GM12874 (cell line): ENCODE measurements at regions not wholly inside any gene's neighbourhood (a gene's known extent, or its start where the extent isn't known, plus 50 kb on each side); places are given as distances from the start of the nearest gene placed in this dataset.

ENCODE experiments used
- TF ChIP-seq, protein P1 (sequence below): IDR thresholded peaks from 2 replicates; pipeline ENCODE4 v1.5.1; 2011; ENCODE audit warnings: low read depth, mild to moderate bottlenecking, control low read depth, low read length, moderate library complexity; ENCODE audit not compliant: insufficient read depth

DNA sequence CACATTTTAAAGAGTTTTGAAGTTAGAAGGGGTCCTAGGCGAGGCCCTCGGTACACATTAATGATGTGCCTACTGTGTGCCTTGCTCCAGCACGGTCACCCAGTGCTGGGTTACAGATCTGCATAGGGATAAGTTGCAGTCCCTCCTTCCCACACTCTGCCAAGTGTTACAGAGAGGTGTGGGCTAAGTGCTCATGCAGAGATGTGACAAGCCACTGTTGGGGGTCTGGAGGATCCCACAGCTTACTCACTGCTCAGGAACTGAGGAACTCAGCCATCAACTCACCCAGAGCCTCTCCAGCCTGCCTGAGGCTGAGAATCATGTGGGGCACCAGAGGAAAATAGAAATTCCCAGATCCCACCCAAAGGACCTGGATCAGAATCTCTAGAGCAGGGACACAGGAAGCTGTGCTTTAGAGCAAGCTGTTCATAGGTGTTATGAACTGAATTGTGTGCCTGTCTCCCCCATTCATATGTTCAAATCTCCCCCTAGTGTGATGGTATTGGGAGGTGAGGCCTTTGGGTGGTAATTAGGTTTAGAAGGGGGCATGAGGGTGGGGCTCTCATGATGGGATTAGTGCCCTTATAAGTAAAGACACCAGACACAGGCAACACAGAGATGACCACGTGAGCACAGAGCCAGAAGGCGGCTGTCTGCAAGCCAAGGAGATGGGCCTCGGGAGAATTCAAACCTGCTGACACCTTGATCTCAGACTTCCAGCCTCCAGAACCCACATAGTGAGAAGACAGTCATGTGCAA lies 164.1 kb downstream of the HSD17B3 start:
- TF ChIP-seq, protein P1, sequence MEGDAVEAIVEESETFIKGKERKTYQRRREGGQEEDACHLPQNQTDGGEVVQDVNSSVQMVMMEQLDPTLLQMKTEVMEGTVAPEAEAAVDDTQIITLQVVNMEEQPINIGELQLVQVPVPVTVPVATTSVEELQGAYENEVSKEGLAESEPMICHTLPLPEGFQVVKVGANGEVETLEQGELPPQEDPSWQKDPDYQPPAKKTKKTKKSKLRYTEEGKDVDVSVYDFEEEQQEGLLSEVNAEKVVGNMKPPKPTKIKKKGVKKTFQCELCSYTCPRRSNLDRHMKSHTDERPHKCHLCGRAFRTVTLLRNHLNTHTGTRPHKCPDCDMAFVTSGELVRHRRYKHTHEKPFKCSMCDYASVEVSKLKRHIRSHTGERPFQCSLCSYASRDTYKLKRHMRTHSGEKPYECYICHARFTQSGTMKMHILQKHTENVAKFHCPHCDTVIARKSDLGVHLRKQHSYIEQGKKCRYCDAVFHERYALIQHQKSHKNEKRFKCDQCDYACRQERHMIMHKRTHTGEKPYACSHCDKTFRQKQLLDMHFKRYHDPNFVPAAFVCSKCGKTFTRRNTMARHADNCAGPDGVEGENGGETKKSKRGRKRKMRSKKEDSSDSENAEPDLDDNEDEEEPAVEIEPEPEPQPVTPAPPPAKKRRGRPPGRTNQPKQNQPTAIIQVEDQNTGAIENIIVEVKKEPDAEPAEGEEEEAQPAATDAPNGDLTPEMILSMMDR = no peak

DNA sequence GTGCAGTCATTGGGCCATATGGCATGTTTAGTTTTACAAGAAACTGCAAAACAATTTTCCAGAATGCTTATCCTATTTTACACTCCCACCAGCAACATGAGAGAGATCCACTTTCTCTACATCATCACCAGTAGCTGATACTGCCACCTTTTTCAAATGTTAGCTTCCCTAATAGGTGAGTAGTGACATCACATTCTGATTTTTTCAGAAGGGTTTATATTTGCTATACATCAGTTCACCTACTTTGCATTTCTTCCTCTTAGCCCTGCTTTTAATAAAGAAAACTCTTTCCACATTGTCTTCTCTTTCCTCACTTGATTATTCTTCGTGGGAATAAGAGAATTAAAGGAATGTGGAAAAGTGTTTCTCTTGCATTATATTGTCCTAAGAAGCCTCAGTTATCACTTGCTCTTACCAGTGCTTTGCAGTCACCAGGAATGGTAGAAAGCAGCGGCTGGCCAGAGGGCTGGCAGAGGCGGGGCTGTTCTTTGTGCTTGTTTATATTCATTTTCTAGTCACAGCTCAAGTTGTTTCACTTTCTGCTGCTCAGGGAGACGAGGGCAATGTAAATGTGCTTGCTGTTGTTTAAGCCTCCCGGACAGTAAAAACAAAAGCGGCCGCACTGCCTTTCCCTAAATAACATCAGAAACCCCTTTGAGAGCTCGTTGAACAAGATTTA lies 164.8 kb downstream of the HSD17B3 start:
- TF ChIP-seq, protein P1 = no peak

DNA sequence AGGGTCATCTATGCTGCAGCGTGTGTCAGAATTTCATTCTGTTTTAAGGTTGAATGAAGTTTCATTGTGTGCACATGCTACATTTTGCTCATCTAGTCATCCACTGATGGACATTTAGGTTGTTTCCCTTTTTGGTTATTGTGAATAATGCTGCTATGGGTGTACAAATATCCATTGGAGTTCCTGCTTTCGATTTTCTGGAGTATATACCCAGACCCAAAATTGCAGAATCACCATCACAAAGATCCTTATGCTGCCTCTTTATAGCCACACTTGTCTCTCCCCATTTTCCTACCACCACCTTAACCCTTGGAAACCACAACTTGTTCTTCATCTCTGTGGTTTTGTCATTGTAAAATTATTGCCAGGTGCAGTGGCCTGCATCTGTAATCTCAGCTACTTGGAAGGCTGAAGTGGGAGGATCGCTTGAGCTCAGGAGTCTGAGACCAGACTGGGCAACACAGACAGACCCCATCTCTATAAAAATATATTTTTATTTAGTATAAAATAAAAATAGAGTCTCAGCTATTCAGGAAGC lies 166.2 kb downstream of the HSD17B3 start:
- TF ChIP-seq, protein P1 = no peak

DNA sequence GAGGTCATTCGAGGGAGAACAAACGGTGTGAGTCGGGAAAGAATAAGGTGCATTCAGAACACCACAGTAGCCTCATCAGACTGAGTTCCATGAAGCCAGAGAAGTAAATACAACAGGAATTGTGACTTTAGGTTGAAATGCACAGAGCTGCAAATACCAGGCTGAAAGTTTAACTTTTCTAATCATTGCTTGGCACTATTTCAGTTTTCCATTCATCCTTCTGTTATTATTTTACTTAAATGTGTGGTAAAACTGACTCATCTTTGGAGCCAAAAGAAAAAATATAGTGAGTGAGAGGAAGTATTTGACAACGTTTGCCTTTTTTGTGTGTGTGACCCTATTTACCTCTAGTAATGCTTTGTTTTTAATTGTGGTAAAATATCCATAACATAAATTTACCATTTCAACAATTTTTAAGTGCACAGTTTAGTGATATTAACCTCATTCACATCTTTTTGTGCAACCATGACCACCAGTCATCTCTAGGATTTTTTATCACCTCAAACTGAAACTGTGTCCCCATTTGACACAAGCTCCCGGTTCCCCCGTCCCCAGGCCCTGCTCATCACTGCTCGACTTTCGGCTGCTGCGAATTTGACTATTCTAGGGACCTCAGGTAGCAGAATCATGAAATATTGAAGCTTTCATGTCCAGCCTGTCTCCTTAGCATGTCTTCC lies 166.8 kb downstream of the HSD17B3 start:
- TF ChIP-seq, protein P1 = no peak

DNA sequence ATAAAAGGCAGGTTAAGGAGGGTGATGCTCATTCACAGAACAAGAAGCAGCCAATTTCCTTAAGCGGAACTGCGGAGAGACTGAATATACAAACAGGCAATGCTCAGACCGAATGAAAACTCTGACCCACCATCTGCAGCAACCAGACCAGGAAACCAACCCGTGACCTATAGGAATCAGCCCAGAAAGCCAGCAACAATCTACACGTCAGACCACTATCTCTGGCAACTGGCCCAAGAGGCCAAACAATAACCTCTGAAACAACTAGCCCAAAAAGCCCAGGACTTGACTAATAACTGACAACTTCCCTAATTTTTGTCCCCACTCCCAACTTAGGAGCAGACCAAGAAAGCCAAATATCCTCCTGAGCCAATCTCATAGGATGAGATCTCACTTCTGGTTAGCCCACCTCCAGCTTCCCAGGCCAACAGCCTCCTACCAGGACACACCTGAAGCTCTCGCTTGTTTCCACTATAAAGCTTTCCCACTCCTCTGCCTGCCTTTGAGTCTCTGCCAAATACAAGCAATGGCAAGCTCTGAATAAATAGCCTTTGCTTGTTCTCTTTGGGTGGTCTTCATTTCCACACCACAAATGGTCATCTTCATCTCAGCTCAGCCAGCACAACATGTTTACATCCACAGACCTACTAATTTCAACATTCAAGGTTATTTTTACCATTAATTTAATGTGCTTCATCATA lies 168.5 kb downstream of the HSD17B3 start:
- TF ChIP-seq, protein P1 = no peak

DNA sequence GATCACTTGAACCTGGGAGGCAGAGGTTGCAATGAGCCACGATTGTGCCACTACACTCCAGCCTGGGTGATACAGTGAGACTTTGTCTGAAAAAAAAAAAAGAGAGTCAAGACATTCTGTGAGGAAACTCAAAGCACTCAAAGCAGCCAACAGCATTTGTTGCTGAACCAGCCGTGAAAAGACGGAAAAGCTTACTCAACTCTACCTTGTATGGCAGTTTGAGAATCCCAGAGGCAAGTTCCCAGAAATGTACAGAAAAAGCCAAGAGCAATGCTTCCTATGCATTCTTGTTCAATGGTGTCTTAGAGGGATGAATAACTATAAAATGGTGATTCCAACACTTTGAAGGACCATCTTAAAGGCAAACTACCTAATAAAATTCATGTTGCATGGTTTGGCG lies 170.2 kb downstream of the HSD17B3 start:
- TF ChIP-seq, protein P1 = no peak

DNA sequence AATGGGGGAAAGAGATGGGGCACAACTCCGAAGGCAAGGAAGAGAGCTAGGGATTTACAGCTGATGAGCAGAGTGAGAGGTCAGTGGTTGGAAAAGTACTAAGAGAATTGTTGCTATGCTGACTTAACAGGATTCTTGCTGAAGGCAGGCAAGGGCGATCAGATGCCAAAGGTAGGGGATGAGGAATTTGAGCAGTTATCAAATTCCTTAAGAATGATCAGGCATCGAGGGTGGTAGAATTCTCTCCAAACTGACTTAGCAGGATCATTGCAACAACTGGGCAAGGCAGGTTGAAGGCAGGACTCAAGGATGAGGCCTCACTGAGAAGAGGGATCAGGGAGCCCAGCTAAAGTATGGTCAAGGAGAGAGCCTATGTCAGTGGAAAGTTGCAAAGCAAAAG lies 171.0 kb downstream of the HSD17B3 start:
- TF ChIP-seq, protein P1 = no peak
